ENCODE measurements at regions not wholly inside any gene's neighbourhood (a gene's known extent, or its start where the extent isn't known, plus 50 kb on each side); places are given as distances from the start of the nearest gene placed in this dataset.

- BruUV-seq (replicated peaks) = no TSS peak
- no peak overlapping the region for H3K4me3 ChIP-seq (ENCODE audit: low read depth, low read length, poor library complexity, severe bottlenecking)
- intact Hi-C loops (cut with micrococcal nuclease; ENCODE audit: unreplicated experiment) = no loop called here
- H4K20me1 ChIP-seq (ENCODE audit: insufficient read depth, low read length) = no peaks in the 10 kb centered on the region
- no peak overlapping the region for H3K4me2 ChIP-seq (ENCODE audit: low read length)
- no peak for TF ChIP-seq CTCF (conservative IDR thresholded peaks at IDR 0.05; ENCODE audit: low read length)
- no peak for TF ChIP-seq EZH2phosphoT487 (IDR thresholded peaks at IDR 0.05; ENCODE audit: borderline replicate concordance, low read depth, low read length)
- ChIA-PET CTCF (ENCODE audit: unreplicated experiment) (no interaction called here), POLR2A (no interaction called here)
- H3K9me3 ChIP-seq (ENCODE audit: low read length) = no peaks in the 10 kb centered on the region
- H3K27ac ChIP-seq (ENCODE audit: low read depth, low read length, poor library complexity, severe bottlenecking) = no peak overlapping the region
- H3K79me2 ChIP-seq (ENCODE audit: insufficient read depth, low read depth, low read length) = no peaks in the 10 kb centered on the region
- peaks cover under 1% of the 10 kb centered on the region for H3K4me1 ChIP-seq (ENCODE audit: insufficient read depth, low read length, poor library complexity, severe bottlenecking)
- H3K9me2 ChIP-seq (ENCODE audit: insufficient read depth, low read length) = no peaks in the 10 kb centered on the region
- DNase-seq (ENCODE audit: low spot score) = no peak
- H2AFZ ChIP-seq (ENCODE audit: low read length) = no peak overlapping the region
- H3K36me3 ChIP-seq (ENCODE audit: insufficient read depth, low read length) = no peaks in the 10 kb centered on the region
Measured at GRCh38 chr21:43278766-43279577, 110.2 kb downstream of the CRYAA start.

- Histone ChIP-seq H3K27ac (ENCODE audit: low read depth, low read length, poor library complexity, severe bottlenecking) (no peak overlapping the region), H2AFZ (ENCODE audit: low read length) (no peak overlapping the region), H3K36me3 (ENCODE audit: insufficient read depth, low read length) (no peaks in the 10 kb centered on the region), H3K4me1 (ENCODE audit: insufficient read depth, low read length, poor library complexity, severe bottlenecking) (peaks cover 7% of the 10 kb centered on the region), H4K20me1 (ENCODE audit: insufficient read depth, low read length) (no peaks in the 10 kb centered on the region), H3K4me2 (ENCODE audit: low read length) (no peak overlapping the region), H3K9me3 (ENCODE audit: low read length) (no peaks in the 10 kb centered on the region), H3K79me2 (ENCODE audit: insufficient read depth, low read depth, low read length) (no peaks in the 10 kb centered on the region), H3K9me2 (ENCODE audit: insufficient read depth, low read length) (no peaks in the 10 kb centered on the region), H3K4me3 (ENCODE audit: low read depth, low read length, poor library complexity, severe bottlenecking) (no peak overlapping the region)
- DNase-seq (ENCODE audit: low spot score) = no peak
- ChIA-PET CTCF (ENCODE audit: unreplicated experiment) (no interaction called here), POLR2A (no interaction called here)
- no TSS peak for BruUV-seq (replicated peaks)
- no peak for TF ChIP-seq CTCF (conservative IDR thresholded peaks at IDR 0.05; ENCODE audit: low read length)
- TF ChIP-seq EZH2phosphoT487 (IDR thresholded peaks at IDR 0.05; ENCODE audit: borderline replicate concordance, low read depth, low read length) = no peak
- intact Hi-C loops (cut with micrococcal nuclease; ENCODE audit: unreplicated experiment) = no loop called here
Measured at GRCh38 chr21:43278359-43278758, 109.6 kb downstream of the CRYAA start.
